CD1c-positive myeloid dendritic cell (primary cell): ENCODE measurements at regions not wholly inside any gene's neighbourhood (a gene's known extent, or its start where the extent isn't known, plus 50 kb on each side); places are given as distances from the start of the nearest gene placed in this dataset.

ENCODE experiments used
- DNase-seq: peaks from one replicate; pipeline ENCODE4 v3.0.0-alpha.2; 2016; ENCODE audit errors: extremely low spot score

- no peak for DNase-seq
Observed at GRCh38 chr2:2642906-2643890, 312.1 kb upstream of the MYT1L start.

DNA sequence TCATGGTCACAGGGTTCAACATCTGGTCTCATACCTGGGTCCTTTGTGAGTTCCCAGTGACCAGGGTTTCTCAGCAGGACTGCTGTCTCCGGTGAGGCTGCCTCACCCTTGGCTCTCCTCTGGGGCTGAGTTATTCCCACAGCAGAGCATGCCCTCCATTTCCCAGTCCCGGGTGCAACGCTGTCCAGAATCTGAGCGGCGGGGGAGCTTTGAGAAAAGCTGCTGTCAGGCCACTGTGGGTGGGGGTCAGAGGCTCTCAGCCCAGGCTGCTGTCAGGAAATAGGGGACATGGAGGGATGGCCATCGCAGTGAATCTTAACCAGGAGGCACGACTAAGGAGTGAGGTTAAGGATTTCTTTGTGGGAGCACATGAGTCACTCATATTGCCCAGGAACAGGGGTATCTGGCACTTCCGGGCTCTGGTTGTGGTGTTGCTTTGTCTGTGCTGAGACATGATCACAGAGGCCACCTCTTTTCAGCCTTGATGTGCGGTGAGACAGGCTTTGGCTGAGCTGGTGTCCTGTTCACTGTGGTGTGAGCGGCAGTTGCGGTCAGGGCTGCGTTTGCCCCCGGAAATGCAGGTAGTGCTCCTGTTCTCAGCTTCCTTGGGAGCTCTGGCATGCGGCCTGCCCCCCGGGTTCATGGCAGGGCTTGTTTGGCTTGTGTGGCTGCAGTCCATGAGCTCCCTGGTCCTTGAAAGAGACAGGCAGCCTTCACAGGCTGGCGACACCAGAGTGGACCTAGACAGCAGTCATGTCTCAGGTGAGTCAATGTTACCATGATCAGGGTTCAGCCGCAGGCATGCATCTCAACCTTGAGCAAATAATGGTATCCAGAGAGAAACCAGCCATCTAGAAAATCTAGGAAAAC is 310.7 kb upstream of the MYT1L start:
- DNase-seq = no peak

DNA sequence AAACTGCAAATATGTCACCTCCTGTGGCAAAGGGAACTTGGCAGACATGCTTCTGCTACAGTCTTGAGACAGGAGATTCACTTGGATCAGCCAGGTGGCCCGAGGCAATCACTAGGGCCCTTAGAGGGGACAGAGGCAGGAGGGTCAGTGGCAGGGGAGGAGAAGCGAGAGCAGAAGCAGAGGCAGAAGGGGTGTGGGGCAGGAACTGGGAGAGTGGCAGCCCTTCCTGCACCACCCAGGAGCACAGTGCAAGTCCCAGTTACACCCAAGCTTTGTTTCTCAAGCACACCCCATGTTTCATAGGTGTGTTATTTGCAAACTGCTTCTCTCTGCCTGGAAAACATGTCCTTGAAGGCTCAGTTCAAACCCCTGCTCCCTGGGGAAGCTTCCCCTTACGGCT is 309.7 kb upstream of the MYT1L start:
- DNase-seq = no peak

- no peak for DNase-seq
Observed at GRCh38 chr2:2640371-2640770, 309.3 kb upstream of the MYT1L start.

- no peak for DNase-seq
Observed at GRCh38 chr2:2639251-2640139, 308.4 kb upstream of the MYT1L start.

- no peak for DNase-seq
Observed at GRCh38 chr2:2638547-2639220, 307.6 kb upstream of the MYT1L start.

DNA sequence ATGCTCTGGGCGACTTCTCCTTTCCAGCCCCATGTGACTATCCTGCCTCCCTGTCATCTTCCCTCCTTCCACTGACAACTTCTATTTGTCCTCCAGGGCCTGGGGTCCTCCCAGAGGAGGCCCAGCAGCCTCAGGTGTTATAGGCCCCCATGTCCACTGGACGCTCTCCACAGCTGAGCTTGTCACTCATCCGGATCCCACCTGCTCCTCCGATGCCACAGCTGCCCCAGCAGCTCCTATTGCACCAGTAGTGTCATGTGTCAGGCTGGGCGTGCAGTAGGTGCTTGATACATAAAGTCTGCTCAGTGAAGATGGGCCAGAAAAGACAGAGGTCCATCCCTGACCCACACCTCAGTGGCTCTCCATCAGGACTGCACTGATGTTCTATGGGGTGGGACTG is 305.7 kb upstream of the MYT1L start:
- DNase-seq = no peak

- no peak for DNase-seq
Observed at GRCh38 chr2:2635025-2635528, 304.0 kb upstream of the MYT1L start.

- no peak for DNase-seq
Observed at GRCh38 chr2:2633017-2633416, 301.9 kb upstream of the MYT1L start.

DNA sequence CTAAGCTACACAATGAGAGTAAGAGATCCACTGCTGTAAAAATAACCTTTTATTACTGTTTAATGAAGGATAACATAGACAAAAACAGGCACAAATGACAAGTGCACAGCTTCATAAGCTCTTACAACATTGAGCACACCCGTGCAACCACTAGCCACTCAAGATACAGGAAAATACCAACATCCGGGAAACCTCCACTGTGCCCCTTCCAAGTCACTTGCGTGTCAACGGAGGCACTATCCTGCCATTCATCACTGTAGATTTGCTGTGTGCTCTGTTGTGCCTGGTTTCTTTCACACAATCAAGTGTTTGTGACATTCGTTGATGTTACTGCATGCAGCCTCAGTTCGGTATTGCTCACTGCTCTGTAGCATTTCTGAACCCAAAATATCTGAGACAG is 292.9 kb upstream of the MYT1L start:
- DNase-seq = no peak

GRCh38 chr2:2621855-2622254 is 290.8 kb upstream of the MYT1L start:
- DNase-seq = peak; percentile 36

DNA sequence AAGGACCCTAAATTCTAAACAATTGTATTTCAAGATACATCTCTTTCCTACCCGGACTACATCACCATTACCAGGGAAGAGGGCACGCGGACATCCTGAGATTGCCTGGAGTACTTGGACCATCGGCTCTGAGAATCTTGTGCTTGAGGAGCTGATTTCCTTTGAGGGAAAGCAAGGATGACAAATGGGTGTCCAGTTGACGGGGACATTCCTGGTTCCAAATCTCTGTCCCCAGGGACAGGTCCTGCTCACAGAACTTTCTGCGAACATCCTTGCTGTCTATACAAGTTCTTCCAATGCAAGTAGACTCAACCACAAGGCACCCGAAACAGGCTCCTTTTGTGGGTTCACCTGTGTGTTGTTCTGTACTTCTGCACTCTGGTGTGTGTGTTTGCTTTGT is 289.5 kb upstream of the MYT1L start:
- DNase-seq = no peak

DNA sequence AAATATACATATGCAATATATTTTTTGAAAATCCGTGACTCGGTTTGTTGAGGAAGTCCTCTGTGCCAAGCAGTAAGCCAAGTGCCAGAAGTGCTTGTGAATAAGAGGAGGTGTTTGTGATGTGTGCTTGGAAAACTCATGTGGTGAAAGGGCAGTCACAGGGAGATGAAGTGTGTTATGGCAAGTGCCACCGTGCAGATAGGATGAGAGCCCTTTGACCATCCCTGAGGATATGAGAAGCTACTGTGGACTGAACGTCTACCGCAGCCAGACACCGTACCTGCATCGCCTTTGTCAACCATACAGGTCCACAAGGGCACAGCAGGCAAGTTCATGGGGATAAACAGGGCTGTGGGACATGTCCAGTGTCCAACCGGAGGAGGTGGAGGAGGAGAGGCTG is 288.9 kb upstream of the MYT1L start:
- DNase-seq = no peak

DNA sequence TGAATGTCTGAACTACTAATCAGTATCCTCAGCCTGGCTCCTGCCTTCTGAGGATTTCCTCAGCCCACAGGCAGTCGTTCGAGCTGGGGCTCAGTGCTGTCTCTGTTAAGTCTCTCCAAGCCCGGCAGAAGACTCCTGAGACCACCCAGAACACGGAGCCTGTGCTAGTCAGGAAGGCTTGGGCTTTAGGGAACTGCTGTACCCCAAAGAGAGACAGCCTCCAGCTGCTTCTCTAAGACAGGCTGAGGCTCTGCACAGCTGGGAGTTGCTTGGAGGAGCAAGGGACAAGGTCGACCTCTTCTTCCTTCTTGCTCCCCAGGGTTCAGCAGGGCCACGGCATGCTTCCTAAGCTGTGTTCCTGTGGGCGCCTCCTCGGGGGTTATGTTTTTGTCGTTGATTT is 283.4 kb upstream of the MYT1L start:
- DNase-seq = no peak

- peak; percentile 89 for DNase-seq
Observed at GRCh38 chr2:2613279-2614199, 282.5 kb upstream of the MYT1L start.

GRCh38 chr2:2610751-2611150 is 279.7 kb upstream of the MYT1L start:
- DNase-seq = no peak

- DNase-seq = no peak
Observed at GRCh38 chr2:2600366-2600765, 269.3 kb upstream of the MYT1L start.

- no peak for DNase-seq
Observed at GRCh38 chr2:2599441-2599840, 268.4 kb upstream of the MYT1L start.

- DNase-seq = no peak
Observed at GRCh38 chr2:2597712-2598111, 266.6 kb upstream of the MYT1L start.

- no peak for DNase-seq
Observed at GRCh38 chr2:2591542-2591940, 260.5 kb upstream of the MYT1L start.
